Caco-2 (cell line): ENCODE measurements at regions not wholly inside any gene's neighbourhood (a gene's known extent, or its start where the extent isn't known, plus 50 kb on each side); places are given as distances from the start of the nearest gene placed in this dataset.

Experiments used
- BruUV-seq: library from RNA; stranded (reverse); fragments of 400-500 nt; replicated peaks from 2 replicates; lab custom pipeline; 2021; lab: Mats Ljungman, UMichigan
- CTCF ChIA-PET: fragments of 300-600 bp; sonication (Branson Sonifier 250); formaldehyde crosslinking; loops from one replicate; lab custom pipeline; 2022; ENCODE audit warnings: antibody characterized with exemption; lab: Charles Lee
- POLR2A ChIA-PET: fragments of 300-600 bp; sonication (Branson Sonifier 250); formaldehyde crosslinking; loops from one replicate; lab custom pipeline; 2022; ENCODE audit warnings: antibody characterized with exemption; lab: Charles Lee
- DNase-seq, 2 experiments: peaks; one replicate each; pipeline versions ENCODE4 v3.0.0 to v3.0.0-alpha.2; 2020 to 2022
- H3K27me3 ChIP-seq: replicated peaks from 2 replicates; pipeline ENCODE4 v1.6.0; 2011; ENCODE audit warnings: low read length; ENCODE audit not compliant: control insufficient read depth, insufficient read depth
- H3K36me3 ChIP-seq: 2 replicates; pipeline ENCODE4 v1.5.1; 2011; ENCODE audit warnings: low read length; ENCODE audit not compliant: control insufficient read depth, insufficient read depth
- H3K4me1 ChIP-seq: fragments of 250-450 bp; sonication (Bioruptor Pico); 2 replicates; pipeline ENCODE4 v1.5.1; 2020; ENCODE audit warnings: mild to moderate bottlenecking
- H3K4me3 ChIP-seq: 2 replicates; pipeline ENCODE4 v1.5.1; 2011; ENCODE audit warnings: low read depth, mild to moderate bottlenecking, control low read depth, low read length
- H3K9me3 ChIP-seq: fragments of 250-450 bp; sonication (Bioruptor Pico); 2 replicates; pipeline ENCODE4 v1.5.1; 2020; ENCODE audit warnings: mild to moderate bottlenecking, moderate library complexity
- H3K27ac Mint-ChIP-seq: one replicate; pipeline ENCODE4 v1.8.0; 2022; ENCODE audit warnings: mixed read lengths; ENCODE audit not compliant: unreplicated experiment
- H3K27me3 Mint-ChIP-seq: one replicate; pipeline ENCODE4 v1.8.0; 2022; ENCODE audit warnings: mixed read lengths; ENCODE audit not compliant: insufficient read depth, unreplicated experiment
- H3K36me3 Mint-ChIP-seq: one replicate; pipeline ENCODE4 v1.8.0; 2022; ENCODE audit warnings: mild to moderate bottlenecking, mixed read lengths; ENCODE audit not compliant: insufficient read depth, unreplicated experiment
- H3K4me1 Mint-ChIP-seq: one replicate; pipeline ENCODE4 v1.8.0; 2022; ENCODE audit warnings: low read depth, mixed read lengths; ENCODE audit not compliant: unreplicated experiment
- H3K4me3 Mint-ChIP-seq: one replicate; pipeline ENCODE4 v1.8.0; 2022; ENCODE audit warnings: mild to moderate bottlenecking, moderate library complexity, mixed read lengths; ENCODE audit not compliant: unreplicated experiment
- H3K9me3 Mint-ChIP-seq: one replicate; pipeline ENCODE4 v1.8.0; 2022; ENCODE audit warnings: mixed read lengths; ENCODE audit not compliant: unreplicated experiment
- CTCF ChIP-seq, 2 experiments: fragments of 200-600 bp in 1 of 2; IDR thresholded peaks; 1 replicate in 1 of 2; 2 replicates in 1 of 2; pipeline versions ENCODE4 v1.5.1 to v1.8.0; 2011 to 2022; ENCODE audit warnings: antibody characterized with exemption in 1 of 2, control low read depth in 1 of 2, inconsistent platforms in 1 of 2, low read depth in 1 of 2, low read length in 1 of 2, mild to moderate bottlenecking in 1 of 2, moderate library complexity in 1 of 2; ENCODE audit not compliant: insufficient read depth in 1 of 2, severe bottlenecking in 1 of 2, unreplicated experiment in 1 of 2
- intact Hi-C: fragments of 100-400 bp; cut with micrococcal nuclease; formaldehyde crosslinking; loops from one replicate; pipeline ENCODE4 v1.10.0; 2022; ENCODE audit not compliant: unreplicated experiment

GRCh38 chr10:21217748-21218367 lies 307.6 kb downstream of the SKIDA1 start:
- H3K36me3 Mint-ChIP-seq, result no peaks in the 10 kb centered on the region
- Histone ChIP-seq H3K36me3 (no peaks in the 10 kb centered on the region), H3K27me3 (no peaks in the 10 kb centered on the region), H3K4me3 (no peak overlapping the region), H3K9me3 (no peaks in the 10 kb centered on the region), H3K4me1 (peaks cover 5% of the 10 kb centered on the region)
- POLR2A ChIA-PET, result interaction anchor here (0.6 kb wide), 2 partner anchors 121 to 124 kb away, joined by 5 to 8 read pairs; no protein-coding TSS in a partner anchor
- TF ChIP-seq CTCF (IDR thresholded peaks at IDR 0.05; ENCODE audit: insufficient read depth in 1 of 2, low read depth in 1 of 2, low read length in 1 of 2, severe bottlenecking in 1 of 2, unreplicated experiment in 1 of 2), result no peak
- no peak for DNase-seq
- CTCF ChIA-PET, result no interaction called here
- H3K27ac Mint-ChIP-seq, result no peak overlapping the region
- intact Hi-C loops, result no loop called here
- BruUV-seq, result no TSS peak
- H3K4me3 Mint-ChIP-seq, result no peak overlapping the region
- peaks cover 7% of the 10 kb centered on the region for H3K4me1 Mint-ChIP-seq
- no peaks in the 10 kb centered on the region for H3K9me3 Mint-ChIP-seq
- H3K27me3 Mint-ChIP-seq, result no peaks in the 10 kb centered on the region

GRCh38 chr10:21217107-21217506 lies 308.4 kb downstream of the SKIDA1 start:
- Histone ChIP-seq H3K9me3 (no peaks in the 10 kb centered on the region), H3K4me3 (no peak overlapping the region), H3K4me1 (peaks cover 7% of the 10 kb centered on the region), H3K36me3 (no peaks in the 10 kb centered on the region), H3K27me3 (no peaks in the 10 kb centered on the region)
- Mint-ChIP-seq H3K27me3 (no peaks in the 10 kb centered on the region), H3K36me3 (no peaks in the 10 kb centered on the region), H3K4me3 (no peak overlapping the region), H3K9me3 (no peaks in the 10 kb centered on the region), H3K4me1 (peaks cover 7% of the 10 kb centered on the region), H3K27ac (no peak overlapping the region)
- TF ChIP-seq CTCF (IDR thresholded peaks at IDR 0.05; ENCODE audit: insufficient read depth in 1 of 2, low read depth in 1 of 2, low read length in 1 of 2, severe bottlenecking in 1 of 2, unreplicated experiment in 1 of 2), result no peak
- ChIA-PET POLR2A (no interaction called here), CTCF (no interaction called here)
- intact Hi-C loops, result no loop called here
- BruUV-seq, result no TSS peak
- DNase-seq, result no peak

GRCh38 chr10:21214329-21214728 lies 311.2 kb downstream of the SKIDA1 start:
- Histone ChIP-seq H3K27me3 (no peaks in the 10 kb centered on the region), H3K36me3 (no peaks in the 10 kb centered on the region), H3K4me1 (peaks cover 7% of the 10 kb centered on the region), H3K4me3 (no peak overlapping the region), H3K9me3 (no peaks in the 10 kb centered on the region)
- no peaks in the 10 kb centered on the region for H3K36me3 Mint-ChIP-seq
- CTCF ChIA-PET, result no interaction called here
- TF ChIP-seq CTCF (IDR thresholded peaks at IDR 0.05; ENCODE audit: insufficient read depth in 1 of 2, low read depth in 1 of 2, low read length in 1 of 2, severe bottlenecking in 1 of 2, unreplicated experiment in 1 of 2), result no peak
- DNase-seq, result no peak
- intact Hi-C loops, result no loop called here
- H3K27me3 Mint-ChIP-seq, result no peaks in the 10 kb centered on the region
- no peak overlapping the region for H3K27ac Mint-ChIP-seq
- H3K4me3 Mint-ChIP-seq, result no peak overlapping the region
- POLR2A ChIA-PET, result no interaction called here
- H3K4me1 Mint-ChIP-seq, result peaks cover 7% of the 10 kb centered on the region
- no peaks in the 10 kb centered on the region for H3K9me3 Mint-ChIP-seq
- BruUV-seq, result no TSS peak
